ENCODE measurements at regions not wholly inside any gene's neighbourhood (a gene's known extent, or its start where the extent isn't known, plus 50 kb on each side); places are given as distances from the start of the nearest gene placed in this dataset.

GRCh38 chr21:35190201-35190701, 141.1 kb upstream of the RUNX1 start:
- TF ChIP-seq EZH2 (IDR thresholded peaks at IDR 0.05; ENCODE audit: insufficient read depth, poor library complexity, severe bottlenecking) (no peak), EZH2phosphoT487 (IDR thresholded peaks at IDR 0.05; ENCODE audit: insufficient read depth, low read depth) (no peak)
